ENCODE measurements at regions not wholly inside any gene's neighbourhood (a gene's known extent, or its start where the extent isn't known, plus 50 kb on each side); places are given as distances from the start of the nearest gene placed in this dataset.

GRCh38 chr5:143599474-143599873, 196.0 kb upstream of the NR3C1 start:
- TF ChIP-seq CHD1 (IDR thresholded peaks at IDR 0.05; ENCODE audit: low read depth, low read length) = no peak
- TF ChIP-seq RFX5 (IDR thresholded peaks at IDR 0.05; ENCODE audit: borderline replicate concordance, low read depth, low read length) = no peak
- no peak for TF ChIP-seq POLR2A (IDR thresholded peaks at IDR 0.05; ENCODE audit: control extremely low read depth in 1 of 2, low read depth in 2 of 2, low read length in 2 of 2)
- TF ChIP-seq TCF12 (IDR thresholded peaks at IDR 0.05; ENCODE audit: low read depth, low read length) = no peak
- TF ChIP-seq CTCF (IDR thresholded peaks at IDR 0.05; ENCODE audit: control extremely low read depth in 1 of 3, insufficient read depth in 1 of 3, low read depth in 1 of 3, low read length in 3 of 3) = no peak
- TF ChIP-seq MAX (IDR thresholded peaks at IDR 0.05) = no peak
- no peak for TF ChIP-seq USF2 (IDR thresholded peaks at IDR 0.05; ENCODE audit: low read length)
- no peak for TF ChIP-seq NRF1 (IDR thresholded peaks at IDR 0.05; ENCODE audit: low read depth, low read length)
- TF ChIP-seq GABPA (IDR thresholded peaks at IDR 0.05; ENCODE audit: borderline replicate concordance, insufficient read depth, low read length) = no peak
- no peak for TF ChIP-seq CREB1 (IDR thresholded peaks at IDR 0.05)
- no peak for TF ChIP-seq TEAD4 (IDR thresholded peaks at IDR 0.05; ENCODE audit: low read depth, low read length)
- no peak for TF ChIP-seq SAP30 (IDR thresholded peaks at IDR 0.05; ENCODE audit: insufficient read depth, insufficient replicate concordance, low read length)
- TF ChIP-seq BRCA1 (IDR thresholded peaks at IDR 0.05; ENCODE audit: low read depth, low read length) = no peak
